ENCODE measurements at regions not wholly inside any gene's neighbourhood (a gene's known extent, or its start where the extent isn't known, plus 50 kb on each side); places are given as distances from the start of the nearest gene placed in this dataset.

- TF ChIP-seq POLR2A (IDR thresholded peaks at IDR 0.05; ENCODE audit: low read depth, low read length) (no peak), POLR2AphosphoS5 (IDR thresholded peaks at IDR 0.05; ENCODE audit: low read depth, low read length) (no peak), TAF1 (IDR thresholded peaks at IDR 0.05; ENCODE audit: low read depth, low read length) (no peak), SPI1 (IDR thresholded peaks at IDR 0.05; ENCODE audit: low read depth, low read length) (no peak), POU2F2 (IDR thresholded peaks at IDR 0.05; ENCODE audit: low read depth, low read length) (no peak)
Observed at GRCh38 chr2:60628026-60628425, 74.6 kb upstream of the BCL11A start.

All from GM12891 (cell line).